Neural cell (in vitro differentiated cells): ENCODE measurements at regions not wholly inside any gene's neighbourhood (a gene's known extent, or its start where the extent isn't known, plus 50 kb on each side); places are given as distances from the start of the nearest gene placed in this dataset.

Experiments used
- EZH2 ChIP-seq: fragments of 200-600, 300-800 bp; shearing (Covaris generic), sonication (generic); IDR thresholded peaks from 2 replicates; pipeline ENCODE4 v1.6.1; 2014; ENCODE audit warnings: antibody characterized with exemption, low read length, borderline replicate concordance, mild to moderate bottlenecking; ENCODE audit not compliant: insufficient read depth, poor library complexity, severe bottlenecking
- REST ChIP-seq: IDR thresholded peaks from 2 replicates; pipeline ENCODE4 v1.6.1; 2012; ENCODE audit warnings: borderline replicate concordance

- TF ChIP-seq EZH2 (no peak), REST (no peak)
Measured at GRCh38 chr4:188485906-188486305, 346.7 kb downstream of the TRIML1 start.
